ENCODE measurements at regions not wholly inside any gene's neighbourhood (a gene's known extent, or its start where the extent isn't known, plus 50 kb on each side); places are given as distances from the start of the nearest gene placed in this dataset.

- TF ChIP-seq, protein P1, sequence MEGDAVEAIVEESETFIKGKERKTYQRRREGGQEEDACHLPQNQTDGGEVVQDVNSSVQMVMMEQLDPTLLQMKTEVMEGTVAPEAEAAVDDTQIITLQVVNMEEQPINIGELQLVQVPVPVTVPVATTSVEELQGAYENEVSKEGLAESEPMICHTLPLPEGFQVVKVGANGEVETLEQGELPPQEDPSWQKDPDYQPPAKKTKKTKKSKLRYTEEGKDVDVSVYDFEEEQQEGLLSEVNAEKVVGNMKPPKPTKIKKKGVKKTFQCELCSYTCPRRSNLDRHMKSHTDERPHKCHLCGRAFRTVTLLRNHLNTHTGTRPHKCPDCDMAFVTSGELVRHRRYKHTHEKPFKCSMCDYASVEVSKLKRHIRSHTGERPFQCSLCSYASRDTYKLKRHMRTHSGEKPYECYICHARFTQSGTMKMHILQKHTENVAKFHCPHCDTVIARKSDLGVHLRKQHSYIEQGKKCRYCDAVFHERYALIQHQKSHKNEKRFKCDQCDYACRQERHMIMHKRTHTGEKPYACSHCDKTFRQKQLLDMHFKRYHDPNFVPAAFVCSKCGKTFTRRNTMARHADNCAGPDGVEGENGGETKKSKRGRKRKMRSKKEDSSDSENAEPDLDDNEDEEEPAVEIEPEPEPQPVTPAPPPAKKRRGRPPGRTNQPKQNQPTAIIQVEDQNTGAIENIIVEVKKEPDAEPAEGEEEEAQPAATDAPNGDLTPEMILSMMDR (IDR thresholded peaks at IDR 0.05; ENCODE audit: low read depth, low read length), result no peak
- Histone ChIP-seq H3K27ac (no peak overlapping the region), H3K27me3 (ENCODE audit: insufficient read depth, low read depth, severe bottlenecking) (no peaks in the 10 kb centered on the region), H3K4me3 (ENCODE audit: low read depth, low read length) (no peak overlapping the region), H3K9me3 (ENCODE audit: severe bottlenecking) (no peaks in the 10 kb centered on the region), H3K36me3 (no peaks in the 10 kb centered on the region)
- no peak for DNase-seq
Observed at GRCh38 chr3:94206291-94206690, 143.4 kb downstream of the NSUN3 start.

DNA sequence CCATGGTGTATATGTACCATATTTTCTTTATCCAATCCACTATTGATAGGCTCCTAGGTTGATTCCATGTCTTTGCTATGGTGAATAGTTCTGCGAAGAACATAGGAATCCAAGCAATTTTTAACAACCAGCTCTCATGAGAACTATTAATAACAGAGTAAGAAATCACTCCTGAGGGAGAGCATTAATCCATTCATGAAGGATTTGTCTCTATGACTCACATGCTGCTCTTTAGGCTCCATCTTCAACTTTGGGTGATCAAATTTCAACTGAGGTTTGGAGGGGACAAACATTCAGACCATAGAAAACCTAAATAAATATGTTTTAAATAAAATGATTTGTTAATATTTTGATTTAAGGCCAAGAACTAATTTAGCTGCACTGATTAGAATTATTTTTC is 147.4 kb downstream of the NSUN3 start:
- TF ChIP-seq, protein P1 (IDR thresholded peaks at IDR 0.05; ENCODE audit: low read depth, low read length), result no peak
- Histone ChIP-seq H3K27ac (no peak overlapping the region), H3K36me3 (no peaks in the 10 kb centered on the region), H3K9me3 (ENCODE audit: severe bottlenecking) (no peaks in the 10 kb centered on the region), H3K27me3 (ENCODE audit: insufficient read depth, low read depth, severe bottlenecking) (no peaks in the 10 kb centered on the region), H3K4me3 (ENCODE audit: low read depth, low read length) (no peak overlapping the region)
- no peak for DNase-seq

DNA sequence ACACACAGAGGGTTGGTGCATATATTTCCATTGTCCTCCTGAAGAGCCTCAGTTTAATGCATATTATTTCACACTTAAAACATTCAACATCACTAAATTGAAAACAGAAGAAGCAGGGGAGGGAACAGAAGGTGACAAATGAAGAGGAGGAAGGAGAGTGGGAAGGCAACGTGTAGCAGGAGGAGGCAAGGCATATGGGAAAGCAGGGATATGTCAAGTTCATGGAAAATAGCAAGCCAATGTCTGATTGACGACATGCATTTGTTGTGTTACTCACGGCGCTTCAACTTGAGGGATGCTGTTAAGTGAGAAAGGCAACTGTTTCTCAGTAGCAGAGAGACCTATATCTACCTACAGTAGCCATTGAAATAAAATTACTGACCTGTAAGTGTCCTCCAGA is 154.5 kb downstream of the NSUN3 start:
- TF ChIP-seq, protein P1 (IDR thresholded peaks at IDR 0.05; ENCODE audit: low read depth, low read length), result no peak

GRCh38 chr3:94220426-94220825 is 157.6 kb downstream of the NSUN3 start:
- TF ChIP-seq, protein P1 (IDR thresholded peaks at IDR 0.05; ENCODE audit: low read depth, low read length), result no peak
- Histone ChIP-seq H3K27ac (no peak overlapping the region), H3K36me3 (no peaks in the 10 kb centered on the region), H3K27me3 (ENCODE audit: insufficient read depth, low read depth, severe bottlenecking) (no peaks in the 10 kb centered on the region), H3K9me3 (ENCODE audit: severe bottlenecking) (peaks cover 7% of the 10 kb centered on the region), H3K4me3 (ENCODE audit: low read depth, low read length) (no peak overlapping the region)
- no peak for DNase-seq

More for the DNA sequence above, 154.5 kb downstream of the NSUN3 start:
- Histone ChIP-seq H3K27ac (no peak overlapping the region), H3K27me3 (ENCODE audit: insufficient read depth, low read depth, severe bottlenecking) (no peaks in the 10 kb centered on the region), H3K36me3 (no peaks in the 10 kb centered on the region), H3K4me3 (ENCODE audit: low read depth, low read length) (no peak overlapping the region), H3K9me3 (ENCODE audit: severe bottlenecking) (peaks cover 5% of the 10 kb centered on the region)
- DNase-seq, result no peak

GRCh38 chr3:94221829-94222228 is 159.0 kb downstream of the NSUN3 start:
- Histone ChIP-seq H3K27ac (no peak overlapping the region), H3K36me3 (no peaks in the 10 kb centered on the region), H3K27me3 (ENCODE audit: insufficient read depth, low read depth, severe bottlenecking) (no peaks in the 10 kb centered on the region), H3K4me3 (ENCODE audit: low read depth, low read length) (no peak overlapping the region), H3K9me3 (ENCODE audit: severe bottlenecking) (peaks cover 7% of the 10 kb centered on the region)
- TF ChIP-seq, protein P1 (IDR thresholded peaks at IDR 0.05; ENCODE audit: low read depth, low read length), result no peak
- DNase-seq, result no peak

GRCh38 chr3:94225148-94225865 is 162.4 kb downstream of the NSUN3 start:
- H3K27ac ChIP-seq, result no peak overlapping the region
- no peak for DNase-seq
- no peaks in the 10 kb centered on the region for H3K27me3 ChIP-seq (ENCODE audit: insufficient read depth, low read depth, severe bottlenecking)
- TF ChIP-seq, protein P1 (IDR thresholded peaks at IDR 0.05; ENCODE audit: low read depth, low read length), result no peak
- H3K4me3 ChIP-seq (ENCODE audit: low read depth, low read length), result no peak overlapping the region
- H3K9me3 ChIP-seq (ENCODE audit: severe bottlenecking), result peaks cover 7% of the 10 kb centered on the region
- H3K36me3 ChIP-seq, result no peaks in the 10 kb centered on the region
